PFSK-1 (cell line): ENCODE measurements at regions not wholly inside any gene's neighbourhood (a gene's known extent, or its start where the extent isn't known, plus 50 kb on each side); places are given as distances from the start of the nearest gene placed in this dataset.

Experiments used
- POLR2AphosphoS5 ChIP-seq: IDR thresholded peaks from 2 replicates; pipeline ENCODE4 v1.6.1; 2012; ENCODE audit warnings: low read depth, mild to moderate bottlenecking, control low read depth, low read length, moderate library complexity
- SIN3A ChIP-seq: IDR thresholded peaks from 2 replicates; pipeline ENCODE4 v1.6.1; 2012; ENCODE audit warnings: mild to moderate bottlenecking, low read length, moderate library complexity, borderline replicate concordance; ENCODE audit not compliant: insufficient read depth

DNA sequence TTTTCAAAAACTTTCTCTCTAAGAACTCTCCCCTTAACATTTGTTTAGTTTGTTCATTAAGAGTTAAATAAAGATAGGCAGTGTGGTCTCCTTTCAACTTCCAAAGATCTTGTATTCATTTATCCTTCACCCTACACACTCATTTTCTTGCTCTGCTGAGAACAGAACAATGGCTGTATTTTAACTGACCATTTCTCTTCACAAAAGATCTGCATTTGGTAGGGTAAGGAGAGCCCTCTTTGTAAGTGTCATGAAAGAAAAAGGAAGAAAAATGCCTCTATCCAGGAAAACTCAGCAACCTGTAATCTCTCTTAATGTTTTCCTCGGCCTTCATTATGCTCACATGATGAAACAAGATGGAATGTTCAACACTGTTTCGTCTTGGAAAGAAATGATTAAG, 193.7 kb upstream of the TLE4 start:
- TF ChIP-seq POLR2AphosphoS5 (no peak), SIN3A (no peak)
